Right atrium auricular region (tissue), 2 donors: ENCODE measurements at regions not wholly inside any gene's neighbourhood (a gene's known extent, or its start where the extent isn't known, plus 50 kb on each side); places are given as distances from the start of the nearest gene placed in this dataset.

Experiments used
- DNase-seq: peaks from one replicate; pipeline ENCODE4 v3.0.0-alpha.2; 2019; ENCODE audit warnings: low spot score
- H3K27ac ChIP-seq, 2 donors: fragments of 200-600 bp; sonication (generic); 1 replicate in 1 of 2; 2 replicates in 1 of 2; pipeline ENCODE4 v1.5.1; 2016 to 2019
- H3K27me3 ChIP-seq, 2 donors: fragments of 200-600 bp; sonication (generic); one replicate each; pipeline versions ENCODE4 v1.5.1 to v1.6.0; 2017 to 2019
- H3K36me3 ChIP-seq: fragments of 200-600 bp; sonication (generic); one replicate; pipeline ENCODE4 v1.5.1; 2016
- H3K4me1 ChIP-seq, 2 donors: fragments of 200-600 bp; sonication (generic); one replicate each; pipeline versions ENCODE4 v1.5.1 to v1.6.0; 2017 to 2019
- H3K4me3 ChIP-seq, 2 donors: fragments of 200-600 bp; sonication (generic); 1 replicate in 1 of 2; 2 replicates in 1 of 2; pipeline ENCODE4 v1.5.1; 2017 to 2019; ENCODE audit warnings: mild to moderate bottlenecking in 1 of 2, moderate library complexity in 1 of 2
- H3K9me3 ChIP-seq, 2 donors: fragments of 200-600 bp; sonication (generic); one replicate each; pipeline ENCODE4 v1.5.1; 2019
- TF ChIP-seq, protein P1 (sequence below), 2 donors: fragments of 200-600 bp; sonication (generic); IDR thresholded peaks; one replicate each; pipeline ENCODE4 v1.5.1; 2019; ENCODE audit warnings: antibody characterized with exemption in 2 of 2

- peaks cover 0 to 8% of the 10 kb centered on the region in 2 donors for H3K9me3 ChIP-seq
- H3K27me3 ChIP-seq = no peaks in the 10 kb centered on the region
- H3K4me1 ChIP-seq = peaks cover 0 to 4% of the 10 kb centered on the region in 2 donors
- TF ChIP-seq, protein P1, sequence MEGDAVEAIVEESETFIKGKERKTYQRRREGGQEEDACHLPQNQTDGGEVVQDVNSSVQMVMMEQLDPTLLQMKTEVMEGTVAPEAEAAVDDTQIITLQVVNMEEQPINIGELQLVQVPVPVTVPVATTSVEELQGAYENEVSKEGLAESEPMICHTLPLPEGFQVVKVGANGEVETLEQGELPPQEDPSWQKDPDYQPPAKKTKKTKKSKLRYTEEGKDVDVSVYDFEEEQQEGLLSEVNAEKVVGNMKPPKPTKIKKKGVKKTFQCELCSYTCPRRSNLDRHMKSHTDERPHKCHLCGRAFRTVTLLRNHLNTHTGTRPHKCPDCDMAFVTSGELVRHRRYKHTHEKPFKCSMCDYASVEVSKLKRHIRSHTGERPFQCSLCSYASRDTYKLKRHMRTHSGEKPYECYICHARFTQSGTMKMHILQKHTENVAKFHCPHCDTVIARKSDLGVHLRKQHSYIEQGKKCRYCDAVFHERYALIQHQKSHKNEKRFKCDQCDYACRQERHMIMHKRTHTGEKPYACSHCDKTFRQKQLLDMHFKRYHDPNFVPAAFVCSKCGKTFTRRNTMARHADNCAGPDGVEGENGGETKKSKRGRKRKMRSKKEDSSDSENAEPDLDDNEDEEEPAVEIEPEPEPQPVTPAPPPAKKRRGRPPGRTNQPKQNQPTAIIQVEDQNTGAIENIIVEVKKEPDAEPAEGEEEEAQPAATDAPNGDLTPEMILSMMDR (IDR thresholded peaks at IDR 0.05) = no peak
- H3K36me3 ChIP-seq = no peaks in the 10 kb centered on the region
- no peak for DNase-seq
- H3K27ac ChIP-seq = no peak overlapping the region
- H3K4me3 ChIP-seq = no peak overlapping the region
These were observed 52.5 kb upstream of the BICC1 start for GRCh38 chr10:58460157-58460556.

- Histone ChIP-seq H3K27ac (no peak overlapping the region), H3K4me3 (no peak overlapping the region), H3K4me1 (peaks cover 0 to 4% of the 10 kb centered on the region in 2 donors), H3K27me3 (no peaks in the 10 kb centered on the region), H3K9me3 (peaks cover 0 to 8% of the 10 kb centered on the region in 2 donors), H3K36me3 (no peaks in the 10 kb centered on the region)
- DNase-seq = no peak
- TF ChIP-seq, protein P1 (IDR thresholded peaks at IDR 0.05) = no peak
These were observed 49.7 kb upstream of the BICC1 start for GRCh38 chr10:58462863-58463507.
